Nephron (organoid): ENCODE measurements at regions not wholly inside any gene's neighbourhood (a gene's known extent, or its start where the extent isn't known, plus 50 kb on each side); places are given as distances from the start of the nearest gene placed in this dataset.
"Not testable (repeated sequence)": the region's sequence is repeated elsewhere in the genome, so short reads cannot be mapped to it uniquely, and the experiment has no call there.

Experiments used
- H3K27ac Mint-ChIP-seq, 3 experiments: 2 replicates each; pipeline ENCODE4 v1.8.0; 2020; ENCODE audit warnings: mixed read lengths in 3 of 3, mild to moderate bottlenecking in 2 of 3, moderate library complexity in 1 of 3
- H3K27me3 Mint-ChIP-seq: 2 replicates; pipeline ENCODE4 v1.8.0; 2021; ENCODE audit warnings: low read depth, mild to moderate bottlenecking, moderate library complexity, mixed read lengths
- H3K36me3 Mint-ChIP-seq: 2 replicates; pipeline ENCODE4 v1.8.0; 2020; ENCODE audit warnings: low read depth, mixed read lengths
- H3K4me1 Mint-ChIP-seq: 2 replicates; pipeline ENCODE4 v1.8.0; 2020; ENCODE audit warnings: mixed read lengths
- H3K4me3 Mint-ChIP-seq, 3 experiments: 2 replicates each; pipeline ENCODE4 v1.8.0; 2020; ENCODE audit warnings: mild to moderate bottlenecking in 3 of 3, mixed read lengths in 3 of 3, moderate library complexity in 2 of 3
- H3K9me3 Mint-ChIP-seq: 2 replicates; pipeline ENCODE4 v1.8.0; 2020; ENCODE audit warnings: mixed read lengths
- CTCF ChIP-seq, 3 experiments: fragments of 200-600 bp; sonication (generic); IDR thresholded peaks; one replicate each; pipeline ENCODE4 v1.5.0; 2021; ENCODE audit warnings: antibody characterized with exemption in 3 of 3; ENCODE audit not compliant: unreplicated experiment in 3 of 3

GRCh38 chr18:39453882-39454281 lies 1888.3 kb upstream of the CELF4 start:
- H3K36me3 Mint-ChIP-seq, result no peaks in the 10 kb centered on the region
- peak overlapping the region in 2 of 3 experiments; percentile 10 to 35 for H3K4me3 Mint-ChIP-seq
- TF ChIP-seq CTCF (IDR thresholded peaks at IDR 0.05; ENCODE audit: unreplicated experiment in 3 of 3), result no peak
- H3K4me1 Mint-ChIP-seq, result peaks cover 24% of the 10 kb centered on the region
- peak overlapping the region in 2 of 3 experiments; percentile 39 to 65 for H3K27ac Mint-ChIP-seq
- H3K9me3 Mint-ChIP-seq, result no peaks in the 10 kb centered on the region
- H3K27me3 Mint-ChIP-seq, result no peaks in the 10 kb centered on the region

- Mint-ChIP-seq H3K36me3 (no peaks in the 10 kb centered on the region), H3K4me3 (no peak overlapping the region), H3K4me1 (peaks cover 24% of the 10 kb centered on the region), H3K27ac (peak overlapping the region in 2 of 3 experiments; percentile 39 to 65), H3K9me3 (no peaks in the 10 kb centered on the region), H3K27me3 (no peaks in the 10 kb centered on the region)
- no peak for TF ChIP-seq CTCF (IDR thresholded peaks at IDR 0.05; ENCODE audit: unreplicated experiment in 3 of 3)
These were observed 1887.8 kb upstream of the CELF4 start for GRCh38 chr18:39453356-39453755.

GRCh38 chr18:39450958-39451357 lies 1885.4 kb upstream of the CELF4 start:
- no peak for TF ChIP-seq CTCF (IDR thresholded peaks at IDR 0.05; ENCODE audit: unreplicated experiment in 3 of 3)
- Mint-ChIP-seq H3K27ac (no peak overlapping the region), H3K27me3 (peaks cover 4% of the 10 kb centered on the region), H3K36me3 (no peaks in the 10 kb centered on the region), H3K9me3 (peaks cover 3% of the 10 kb centered on the region), H3K4me3 (no peak overlapping the region), H3K4me1 (peaks cover 24% of the 10 kb centered on the region)

- peaks cover 7% of the 10 kb centered on the region for H3K9me3 Mint-ChIP-seq
- no peak overlapping the region for H3K4me3 Mint-ChIP-seq
- TF ChIP-seq CTCF (IDR thresholded peaks at IDR 0.05; ENCODE audit: unreplicated experiment in 3 of 3), result no peak
- H3K4me1 Mint-ChIP-seq, result peaks cover 13% of the 10 kb centered on the region
- no peak overlapping the region for H3K27ac Mint-ChIP-seq
- H3K27me3 Mint-ChIP-seq, result peaks cover 4% of the 10 kb centered on the region
- no peaks in the 10 kb centered on the region for H3K36me3 Mint-ChIP-seq
These were observed 1884.0 kb upstream of the CELF4 start for GRCh38 chr18:39449566-39449965.

GRCh38 chr18:39448942-39449341 lies 1883.3 kb upstream of the CELF4 start:
- H3K4me3 Mint-ChIP-seq, result no peak overlapping the region
- peaks cover 7% of the 10 kb centered on the region for H3K9me3 Mint-ChIP-seq
- H3K36me3 Mint-ChIP-seq, result no peaks in the 10 kb centered on the region
- no peak overlapping the region for H3K27ac Mint-ChIP-seq
- peaks cover 4% of the 10 kb centered on the region for H3K27me3 Mint-ChIP-seq
- TF ChIP-seq CTCF (IDR thresholded peaks at IDR 0.05; ENCODE audit: unreplicated experiment in 3 of 3), result no peak
- H3K4me1 Mint-ChIP-seq, result peaks cover 8% of the 10 kb centered on the region

GRCh38 chr18:39444957-39445356 lies 1879.4 kb upstream of the CELF4 start:
- H3K36me3 Mint-ChIP-seq, H3K9me3 Mint-ChIP-seq, H3K4me1 Mint-ChIP-seq, H3K27ac Mint-ChIP-seq, H3K27me3 Mint-ChIP-seq, H3K4me3 Mint-ChIP-seq: not testable (repeated sequence)
